HEK293 (cell line): ENCODE measurements at regions not wholly inside any gene's neighbourhood (a gene's known extent, or its start where the extent isn't known, plus 50 kb on each side); places are given as distances from the start of the nearest gene placed in this dataset.

Experiments
- CTCF ChIP-seq: fragments of 450-650 bp; formaldehyde crosslinking; IDR thresholded peaks from 2 replicates; pipeline ENCODE4 v1.5.1; 2016; ENCODE audit warnings: missing biosample characterization, missing genetic modification characterization
- GLI4 ChIP-seq: fragments of 450-650 bp; formaldehyde crosslinking; IDR thresholded peaks from 2 replicates; pipeline ENCODE4 v1.5.1; 2016; ENCODE audit warnings: missing biosample characterization, missing genetic modification characterization
- GLIS2 ChIP-seq: fragments of 450-650 bp; formaldehyde crosslinking; IDR thresholded peaks from 2 replicates; pipeline ENCODE4 v1.5.1; 2016; ENCODE audit warnings: missing biosample characterization, missing genetic modification characterization
- HOXD13 ChIP-seq: sonication (generic); formaldehyde crosslinking; IDR thresholded peaks from 2 replicates; pipeline ENCODE4 v1.8.0; 2022; ENCODE audit warnings: missing genetic modification reagents, borderline replicate concordance
- PATZ1 ChIP-seq: fragments of 450-650 bp; formaldehyde crosslinking; IDR thresholded peaks from 2 replicates; pipeline ENCODE4 v1.5.1; 2016; ENCODE audit warnings: missing biosample characterization, missing genetic modification characterization
- PRDM10 ChIP-seq: fragments of 450-650 bp; formaldehyde crosslinking; IDR thresholded peaks from 2 replicates; pipeline ENCODE4 v1.5.1; 2016; ENCODE audit warnings: missing biosample characterization, missing genetic modification characterization
- TCF7L2 ChIP-seq: IDR thresholded peaks from 2 replicates; pipeline ENCODE4 v1.6.1; 2011; ENCODE audit warnings: low read depth, mild to moderate bottlenecking, inconsistent platforms, low read length, moderate library complexity, borderline replicate concordance
- ZBTB26 ChIP-seq: fragments of 450-650 bp; formaldehyde crosslinking; optimal IDR thresholded peaks from 2 replicates; pipeline ENCODE3; 2016; ENCODE audit warnings: missing biosample characterization, mild to moderate bottlenecking, missing genetic modification characterization
- ZBTB7A ChIP-seq: fragments of 450-650 bp; formaldehyde crosslinking; IDR thresholded peaks from 2 replicates; pipeline ENCODE4 v1.5.1; 2016; ENCODE audit warnings: low read depth, missing biosample characterization, missing genetic modification characterization
- ZNF18 ChIP-seq: fragments of 450-650 bp; formaldehyde crosslinking; IDR thresholded peaks from 2 replicates; pipeline ENCODE4 v1.5.1; 2016; ENCODE audit warnings: missing biosample characterization, missing genetic modification characterization
- ZNF221 ChIP-seq: fragments of 450-650 bp; formaldehyde crosslinking; IDR thresholded peaks from 2 replicates; pipeline ENCODE4 v1.5.1; 2017; ENCODE audit warnings: missing biosample characterization, missing genetic modification characterization, borderline replicate concordance
- ZNF426 ChIP-seq: fragments of 450-650 bp; formaldehyde crosslinking; IDR thresholded peaks from 2 replicates; pipeline ENCODE4 v1.5.1; 2017; ENCODE audit warnings: missing biosample characterization, missing genetic modification characterization, mild to moderate bottlenecking, inconsistent platforms, moderate library complexity
- ZNF518A ChIP-seq: fragments of 450-650 bp; formaldehyde crosslinking; conservative IDR thresholded peaks from 2 replicates; pipeline ENCODE4 v1.5.1; 2016; ENCODE audit warnings: low read depth, missing biosample characterization, missing genetic modification characterization
- ZNF658 ChIP-seq: fragments of 450-650 bp; formaldehyde crosslinking; IDR thresholded peaks from 2 replicates; pipeline ENCODE4; 2016; ENCODE audit warnings: missing biosample characterization, missing genetic modification characterization

GRCh38 chr12:24517000-24517399, 431.9 kb downstream of the BCAT1 start:
- TF ChIP-seq ZNF221 (tag by site-specific recombination): no peak
- TF ChIP-seq CTCF (tag by site-specific recombination): no peak
- TF ChIP-seq GLIS2 (tag by site-specific recombination): no peak
- no peak for TF ChIP-seq ZBTB26 (tag by site-specific recombination)
- no peak for TF ChIP-seq ZNF18
- no peak for TF ChIP-seq HOXD13 (CRISPR knock-in tag)
- no peak for TF ChIP-seq ZBTB7A (tag by site-specific recombination)
- TF ChIP-seq PRDM10 (tag by site-specific recombination): no peak
- no peak for TF ChIP-seq PATZ1 (tag by site-specific recombination)
- TF ChIP-seq ZNF518A (tag by site-specific recombination): no peak
- TF ChIP-seq TCF7L2: no peak
- TF ChIP-seq ZNF426: no peak
- TF ChIP-seq ZNF658 (tag by site-specific recombination): no peak
- TF ChIP-seq GLI4 (tag by site-specific recombination): no peak
